BLaER1 (cell line): ENCODE measurements at regions not wholly inside any gene's neighbourhood (a gene's known extent, or its start where the extent isn't known, plus 50 kb on each side); places are given as distances from the start of the nearest gene placed in this dataset.
"Not testable (repeated sequence)": the region's sequence is repeated elsewhere in the genome, so short reads cannot be mapped to it uniquely, and the experiment has no call there.

ENCODE experiments used
- H3K27ac ChIP-seq: shearing (Covaris generic); formaldehyde crosslinking; 2 replicates; pipeline ENCODE4 v1.8.1; 2022
- H3K27me3 ChIP-seq: shearing (Covaris generic); formaldehyde crosslinking; 2 replicates; pipeline ENCODE4 v1.8.1; 2022
- H3K36me3 ChIP-seq: shearing (Covaris generic); formaldehyde crosslinking; 2 replicates; pipeline ENCODE4 v1.8.1; 2022
- H3K4me1 ChIP-seq: shearing (Covaris generic); formaldehyde crosslinking; 2 replicates; pipeline ENCODE4 v1.8.1; 2022
- H3K4me2 ChIP-seq: shearing (Covaris generic); formaldehyde crosslinking; 2 replicates; pipeline ENCODE4 v1.8.1; 2022
- H3K4me3 ChIP-seq: shearing (Covaris generic); formaldehyde crosslinking; 2 replicates; pipeline ENCODE4 v1.8.1; 2022
- H3K9ac ChIP-seq: shearing (Covaris generic); formaldehyde crosslinking; 2 replicates; pipeline ENCODE4 v1.8.1; 2022
- H3K9me3 ChIP-seq: shearing (Covaris generic); formaldehyde crosslinking; 2 replicates; pipeline ENCODE4 v1.8.1; 2022
- H4K20me1 ChIP-seq: shearing (Covaris generic); formaldehyde crosslinking; 2 replicates; pipeline ENCODE4 v1.8.1; 2022
- Cebpa-rat ChIP-seq: shearing (Covaris generic); IDR thresholded peaks from 2 replicates; pipeline ENCODE4 v1.8.1; 2022

GRCh38 chr1:80164150-80164549, 1157.6 kb upstream of the ADGRL4 start:
- Histone ChIP-seq H3K9me3 (no peaks in the 10 kb centered on the region), H3K9ac (no peak overlapping the region), H3K4me3 (no peak overlapping the region), H3K27ac (no peak overlapping the region), H3K27me3 (no peaks in the 10 kb centered on the region), H3K36me3 (no peaks in the 10 kb centered on the region), H3K4me1 (no peaks in the 10 kb centered on the region), H4K20me1 (no peaks in the 10 kb centered on the region), H3K4me2 (no peak overlapping the region)
- no peak for TF ChIP-seq Cebpa-rat

GRCh38 chr1:80163686-80164085, 1157.2 kb upstream of the ADGRL4 start:
- Histone ChIP-seq H3K36me3 (no peaks in the 10 kb centered on the region), H3K9me3 (no peaks in the 10 kb centered on the region), H3K27me3 (no peaks in the 10 kb centered on the region), H3K4me2 (no peak overlapping the region), H3K4me3 (no peak overlapping the region), H3K4me1 (no peaks in the 10 kb centered on the region), H4K20me1 (no peaks in the 10 kb centered on the region), H3K9ac (no peak overlapping the region), H3K27ac (no peak overlapping the region)
- TF ChIP-seq Cebpa-rat, result no peak

GRCh38 chr1:80158771-80159170, 1152.2 kb upstream of the ADGRL4 start:
- TF ChIP-seq Cebpa-rat, result no peak
- no peak overlapping the region for H3K4me2 ChIP-seq
- H3K4me3 ChIP-seq, result no peak overlapping the region
- H3K4me1 ChIP-seq, result no peaks in the 10 kb centered on the region
- no peaks in the 10 kb centered on the region for H3K36me3 ChIP-seq
- H3K27me3 ChIP-seq, result no peaks in the 10 kb centered on the region
- no peak overlapping the region for H3K9ac ChIP-seq
- H4K20me1 ChIP-seq, result no peaks in the 10 kb centered on the region
- H3K27ac ChIP-seq, result no peak overlapping the region
- no peaks in the 10 kb centered on the region for H3K9me3 ChIP-seq

GRCh38 chr1:80158266-80158665, 1151.7 kb upstream of the ADGRL4 start:
- Histone ChIP-seq H3K27me3 (no peaks in the 10 kb centered on the region), H4K20me1 (no peaks in the 10 kb centered on the region), H3K27ac (no peak overlapping the region), H3K36me3 (no peaks in the 10 kb centered on the region), H3K4me2 (no peak overlapping the region), H3K9ac (no peak overlapping the region), H3K4me3 (no peak overlapping the region), H3K9me3 (no peaks in the 10 kb centered on the region), H3K4me1 (no peaks in the 10 kb centered on the region)
- no peak for TF ChIP-seq Cebpa-rat

GRCh38 chr1:80155371-80155770, 1148.8 kb upstream of the ADGRL4 start:
- Histone ChIP-seq H3K4me1 (no peaks in the 10 kb centered on the region), H3K9ac (no peak overlapping the region), H3K27me3 (no peaks in the 10 kb centered on the region), H3K36me3 (no peaks in the 10 kb centered on the region), H3K27ac (no peak overlapping the region), H3K4me3 (no peak overlapping the region), H3K9me3 (no peaks in the 10 kb centered on the region), H3K4me2 (no peak overlapping the region), H4K20me1 (no peaks in the 10 kb centered on the region)
- TF ChIP-seq Cebpa-rat, result no peak

GRCh38 chr1:80154176-80154575, 1147.6 kb upstream of the ADGRL4 start:
- H3K4me2 ChIP-seq, result no peak overlapping the region
- no peaks in the 10 kb centered on the region for H3K4me1 ChIP-seq
- H3K27ac ChIP-seq, result no peak overlapping the region
- H4K20me1 ChIP-seq, result no peaks in the 10 kb centered on the region
- TF ChIP-seq Cebpa-rat, result no peak
- no peaks in the 10 kb centered on the region for H3K36me3 ChIP-seq
- H3K9ac ChIP-seq, result no peak overlapping the region
- H3K4me3 ChIP-seq, result no peak overlapping the region
- no peaks in the 10 kb centered on the region for H3K9me3 ChIP-seq
- H3K27me3 ChIP-seq, result no peaks in the 10 kb centered on the region

GRCh38 chr1:80153762-80154161, 1147.2 kb upstream of the ADGRL4 start:
- TF ChIP-seq Cebpa-rat, result no peak
- Histone ChIP-seq H3K27me3 (no peaks in the 10 kb centered on the region), H3K27ac (no peak overlapping the region), H3K4me2 (no peak overlapping the region), H3K9me3 (no peaks in the 10 kb centered on the region), H3K4me3 (no peak overlapping the region), H3K4me1 (no peaks in the 10 kb centered on the region), H3K9ac (no peak overlapping the region), H4K20me1 (no peaks in the 10 kb centered on the region), H3K36me3 (no peaks in the 10 kb centered on the region)

GRCh38 chr1:80143361-80143760, 1136.8 kb upstream of the ADGRL4 start:
- peaks cover 16% of the 10 kb centered on the region for H3K9me3 ChIP-seq
- no peaks in the 10 kb centered on the region for H3K27me3 ChIP-seq
- no peaks in the 10 kb centered on the region for H4K20me1 ChIP-seq
- H3K4me3 ChIP-seq, result no peak overlapping the region
- H3K4me2 ChIP-seq, result no peak overlapping the region
- no peaks in the 10 kb centered on the region for H3K4me1 ChIP-seq
- H3K9ac ChIP-seq, result no peak overlapping the region
- TF ChIP-seq Cebpa-rat, result no peak
- H3K27ac ChIP-seq, result no peak overlapping the region
- H3K36me3 ChIP-seq, result no peaks in the 10 kb centered on the region

- H3K27ac ChIP-seq, H3K27me3 ChIP-seq, H3K4me1 ChIP-seq, H3K4me3 ChIP-seq, H3K9ac ChIP-seq, H3K4me2 ChIP-seq, H4K20me1 ChIP-seq, H3K36me3 ChIP-seq, H3K9me3 ChIP-seq: not testable (repeated sequence)
Observed at GRCh38 chr1:80137946-80138602, 1131.5 kb upstream of the ADGRL4 start.

GRCh38 chr1:80113168-80114038, 1106.9 kb upstream of the ADGRL4 start:
- Histone ChIP-seq H3K27ac (no peak overlapping the region), H3K9me3 (peaks cover 32% of the 10 kb centered on the region), H3K9ac (no peak overlapping the region), H3K4me3 (no peak overlapping the region), H3K27me3 (no peaks in the 10 kb centered on the region), H3K36me3 (no peaks in the 10 kb centered on the region), H3K4me1 (no peaks in the 10 kb centered on the region), H3K4me2 (no peak overlapping the region), H4K20me1 (no peaks in the 10 kb centered on the region)
- no peak for TF ChIP-seq Cebpa-rat
